Adrenal gland (tissue), 9 donors: ENCODE measurements at regions not wholly inside any gene's neighbourhood (a gene's known extent, or its start where the extent isn't known, plus 50 kb on each side); places are given as distances from the start of the nearest gene placed in this dataset.

Experiments used
- DNase-seq, 7 donors: peaks; one replicate each; pipeline ENCODE4 v3.0.0-alpha.2; 2019 to 2020
- H3K27ac ChIP-seq, 5 donors: fragments of 200-600 bp; sonication (generic) in 4 of 5; 1 replicate in 3 of 5; 2 replicates in 2 of 5; pipeline versions ENCODE4 v1.5.1 to v1.8.0; 2016 to 2020; ENCODE audit warnings: mild to moderate bottlenecking in 1 of 5
- H3K27me3 ChIP-seq: fragments of 200-600 bp; 2 replicates; pipeline ENCODE4 v1.8.0; 2021
- H3K36me3 ChIP-seq, 2 donors: fragments of 200-600 bp; replicated peaks in 1 of 2; 1 replicate in 1 of 2; 2 replicates in 1 of 2; pipeline versions ENCODE4 v1.5.1 to v1.8.0; 2018 to 2022
- H3K4me1 ChIP-seq, 2 donors: fragments of 200-600 bp; replicated peaks in 1 of 2; 1 replicate in 1 of 2; 2 replicates in 1 of 2; pipeline versions ENCODE4 v1.5.1 to v1.8.0; 2018 to 2021
- H3K4me3 ChIP-seq, 4 donors: fragments of 200-600 bp; sonication (generic) in 3 of 4; one replicate each; pipeline ENCODE4 v1.5.1; 2016 to 2018
- H3K9me3 ChIP-seq, 3 donors: fragments of 200-600 bp; sonication (generic) in 1 of 3; replicated peaks in 1 of 3; 1 replicate in 2 of 3; 2 replicates in 1 of 3; pipeline versions ENCODE4 v1.5.1 to v1.8.0; 2016 to 2021
- CTCF ChIP-seq, 6 experiments: fragments of 450-650 bp in 4 of 6; fragments of 200-600 bp in 2 of 6; sonication (generic) in 1 of 6; IDR thresholded peaks; 1 replicate in 5 of 6; 2 replicates in 1 of 6; pipeline versions ENCODE4 v1.5.1 to v1.8.0; 2016 to 2021; ENCODE audit warnings: antibody characterized with exemption in 6 of 6, mild to moderate bottlenecking in 2 of 6, moderate library complexity in 1 of 6
- POLR2A ChIP-seq, 2 donors: fragments of 450-650 bp; IDR thresholded peaks; one replicate each; pipeline ENCODE4 v1.6.1; 2017; ENCODE audit warnings: antibody characterized with exemption in 2 of 2, mild to moderate bottlenecking in 2 of 2, moderate library complexity in 1 of 2
- WGBS, 4 donors: extraction: QIAGEN DNeasy Blood & Tissue Kit in 2 of 4; methylation state at CpG; one replicate each; pipeline versions ENCODE4 v1.1.5 to v1.1.7; 2013 to 2017; 5-methylcytosine and 5-hydroxymethylcytosine counted together
- intact Hi-C, 2 donors: fragments of 100-400 bp; cut with DNase I; formaldehyde crosslinking; loops; one replicate each; pipeline versions ENCODE4 v1.14.1 to v1.15.0; 2022 to 2023
- donor health status: healthy with polysubstance abuse.
- donor health status: Bipolar disorder and iron deficiency.
- donor health status: DM: yes; HTN: yes; CAD: no.
- donor health status: DM: no; HTN: no; CAD: no.
- donor health status: DM: no; HTN: no; CAD: no.

- H3K4me3 ChIP-seq, result no peak overlapping the region
- no peaks in the 10 kb centered on the region for H3K27me3 ChIP-seq
- 63 to 71% (median 67%) methylated on average over 9 of the region's 9 CpGs for WGBS, 4 donors
- no peak for DNase-seq
- H3K9me3 ChIP-seq, result no peaks in the 10 kb centered on the region
- no peak for TF ChIP-seq POLR2A (IDR thresholded peaks at IDR 0.05)
- no peak for TF ChIP-seq CTCF (IDR thresholded peaks at IDR 0.05)
- H3K36me3 ChIP-seq, result no peaks in the 10 kb centered on the region
- no peaks in the 10 kb centered on the region for H3K4me1 ChIP-seq
- no peak overlapping the region for H3K27ac ChIP-seq
- intact Hi-C loops, result no loop called here
Measured at GRCh38 chr16:77553130-77553529, 118.3 kb upstream of the ADAMTS18 start.

GRCh38 chr16:77555126-77555525 lies 120.3 kb upstream of the ADAMTS18 start:
- Histone ChIP-seq H3K4me1 (no peaks in the 10 kb centered on the region), H3K4me3 (no peak overlapping the region), H3K27ac (no peak overlapping the region), H3K36me3 (no peaks in the 10 kb centered on the region), H3K27me3 (no peaks in the 10 kb centered on the region), H3K9me3 (no peaks in the 10 kb centered on the region)
- TF ChIP-seq CTCF (IDR thresholded peaks at IDR 0.05) (no peak), POLR2A (IDR thresholded peaks at IDR 0.05) (no peak)
- no peak for DNase-seq
- intact Hi-C loops, result no loop called here
- WGBS, 4 donors, result 64 to 85% (median 80%) methylated on average over 1 of the region's 1 CpG

- no peaks in the 10 kb centered on the region for H3K36me3 ChIP-seq
- no peaks in the 10 kb centered on the region for H3K4me1 ChIP-seq
- H3K27me3 ChIP-seq, result no peaks in the 10 kb centered on the region
- no peak for DNase-seq
- 58 to 73% (median 69%) methylated on average over 12 of the region's 12 CpGs for WGBS, 4 donors
- intact Hi-C loops, result no loop called here
- no peak for TF ChIP-seq CTCF (IDR thresholded peaks at IDR 0.05)
- no peak for TF ChIP-seq POLR2A (IDR thresholded peaks at IDR 0.05)
- no peaks in the 10 kb centered on the region for H3K9me3 ChIP-seq
- no peak overlapping the region for H3K4me3 ChIP-seq
- no peak overlapping the region for H3K27ac ChIP-seq
Measured at GRCh38 chr16:77555791-77556190, 121.0 kb upstream of the ADAMTS18 start.

GRCh38 chr16:77556201-77556873 lies 121.5 kb upstream of the ADAMTS18 start:
- intact Hi-C loops, result no loop called here
- no peak for DNase-seq
- Histone ChIP-seq H3K4me3 (no peak overlapping the region), H3K9me3 (no peaks in the 10 kb centered on the region), H3K27ac (no peak overlapping the region), H3K4me1 (no peaks in the 10 kb centered on the region), H3K27me3 (no peaks in the 10 kb centered on the region), H3K36me3 (no peaks in the 10 kb centered on the region)
- WGBS, 4 donors, result 57 to 70% (median 63%) methylated on average over 9 to 10 of the region's 10 CpGs
- TF ChIP-seq CTCF (IDR thresholded peaks at IDR 0.05) (no peak), POLR2A (IDR thresholded peaks at IDR 0.05) (no peak)
